ENCODE measurements at regions not wholly inside any gene's neighbourhood (a gene's known extent, or its start where the extent isn't known, plus 50 kb on each side); places are given as distances from the start of the nearest gene placed in this dataset.

DNA sequence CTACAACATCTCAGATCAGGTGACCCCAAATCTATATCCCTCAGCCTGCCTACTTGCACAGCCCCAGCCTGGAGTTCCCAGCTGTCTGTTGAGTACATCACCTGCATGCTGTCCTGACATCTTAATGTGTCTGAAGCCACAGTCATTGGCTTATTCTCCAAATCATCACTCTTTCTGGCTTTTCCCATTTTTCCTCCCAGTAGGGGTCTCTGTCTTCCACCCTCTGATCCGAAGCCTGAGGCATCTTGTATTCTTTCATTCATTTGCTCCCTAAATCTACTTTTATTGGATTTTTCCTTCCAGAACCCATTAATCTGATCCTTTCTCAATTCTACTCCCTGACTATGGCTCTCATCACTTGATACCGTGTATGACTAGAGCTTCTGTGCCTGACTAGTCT, 332.9 kb upstream of the DCC start:
- TF ChIP-seq, protein P1, sequence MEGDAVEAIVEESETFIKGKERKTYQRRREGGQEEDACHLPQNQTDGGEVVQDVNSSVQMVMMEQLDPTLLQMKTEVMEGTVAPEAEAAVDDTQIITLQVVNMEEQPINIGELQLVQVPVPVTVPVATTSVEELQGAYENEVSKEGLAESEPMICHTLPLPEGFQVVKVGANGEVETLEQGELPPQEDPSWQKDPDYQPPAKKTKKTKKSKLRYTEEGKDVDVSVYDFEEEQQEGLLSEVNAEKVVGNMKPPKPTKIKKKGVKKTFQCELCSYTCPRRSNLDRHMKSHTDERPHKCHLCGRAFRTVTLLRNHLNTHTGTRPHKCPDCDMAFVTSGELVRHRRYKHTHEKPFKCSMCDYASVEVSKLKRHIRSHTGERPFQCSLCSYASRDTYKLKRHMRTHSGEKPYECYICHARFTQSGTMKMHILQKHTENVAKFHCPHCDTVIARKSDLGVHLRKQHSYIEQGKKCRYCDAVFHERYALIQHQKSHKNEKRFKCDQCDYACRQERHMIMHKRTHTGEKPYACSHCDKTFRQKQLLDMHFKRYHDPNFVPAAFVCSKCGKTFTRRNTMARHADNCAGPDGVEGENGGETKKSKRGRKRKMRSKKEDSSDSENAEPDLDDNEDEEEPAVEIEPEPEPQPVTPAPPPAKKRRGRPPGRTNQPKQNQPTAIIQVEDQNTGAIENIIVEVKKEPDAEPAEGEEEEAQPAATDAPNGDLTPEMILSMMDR (IDR thresholded peaks at IDR 0.05; ENCODE audit: control extremely low read depth in 1 of 3, insufficient read depth in 1 of 3, low read depth in 1 of 3, low read length in 3 of 3) = peak in 1 of 3 experiments; percentile 22; a peak in 1 of 4 replicates
- TF ChIP-seq EP300 (IDR thresholded peaks at IDR 0.05; ENCODE audit: borderline replicate concordance in 1 of 2, low read depth in 2 of 2, low read length in 2 of 2) (no peak), MAFK (IDR thresholded peaks at IDR 0.05; ENCODE audit: low read depth, low read length) (no peak), POLR2A (IDR thresholded peaks at IDR 0.05; ENCODE audit: control extremely low read depth in 1 of 2, low read depth in 2 of 2, low read length in 2 of 2) (no peak), JUND (IDR thresholded peaks at IDR 0.05; ENCODE audit: low read length) (no peak), SUZ12 (IDR thresholded peaks at IDR 0.05; ENCODE audit: low read length) (no peak), CBX5 (IDR thresholded peaks at IDR 0.05; ENCODE audit: low read depth, low read length) (no peak)
- TF ChIP-seq, protein P2, sequence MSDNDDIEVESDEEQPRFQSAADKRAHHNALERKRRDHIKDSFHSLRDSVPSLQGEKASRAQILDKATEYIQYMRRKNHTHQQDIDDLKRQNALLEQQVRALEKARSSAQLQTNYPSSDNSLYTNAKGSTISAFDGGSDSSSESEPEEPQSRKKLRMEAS (IDR thresholded peaks at IDR 0.05) = no peak
